SK-N-SH (cell line): ENCODE measurements at regions not wholly inside any gene's neighbourhood (a gene's known extent, or its start where the extent isn't known, plus 50 kb on each side); places are given as distances from the start of the nearest gene placed in this dataset.

Source experiments
- CTCF ChIA-PET: fragments of 300-600, 350-600 bp; formaldehyde crosslinking; extraction: SDS; loops from one replicate; lab custom pipeline; 2021; lab: Yijun Ruan, JAX
- POLR2A ChIA-PET: fragments of 350-600 bp; sonication (Branson Sonifier 250); formaldehyde crosslinking; extraction: SDS; loops from one replicate; lab custom pipeline; 2020; ENCODE audit warnings: antibody characterized with exemption, inconsistent platforms; lab: Yijun Ruan, JAX
- DNase-seq: peaks from one replicate; pipeline ENCODE4 v3.0.0; 2012
- H2AFZ ChIP-seq: fragments of 200-600 bp; sonication (generic); 2 replicates; pipeline ENCODE4 v1.8.1; 2016; ENCODE audit warnings: antibody characterized with exemption, mild to moderate bottlenecking, low read depth
- H3F3A ChIP-seq: fragments of 200-600 bp; sonication (generic); replicated peaks from 2 replicates; pipeline ENCODE3; 2016; ENCODE audit warnings: antibody characterized with exemption, mild to moderate bottlenecking; ENCODE audit not compliant: insufficient read depth
- H3K27ac ChIP-seq, 2 experiments: fragments of 200-500 bp in 1 of 2; fragments of 200-600 bp in 1 of 2; sonication (Bioruptor generic) in 1 of 2; sonication (generic), shearing (Covaris generic) in 1 of 2; 2 replicates each; pipeline versions ENCODE4 v1.5.1 to v1.6.1; 2014 to 2016; ENCODE audit warnings: low read depth in 2 of 2, inconsistent platforms in 1 of 2, low read length in 1 of 2, mild to moderate bottlenecking in 1 of 2, mixed read lengths in 1 of 2
- H3K27me3 ChIP-seq: fragments of 200-600 bp; sonication (generic), shearing (Covaris generic); 2 replicates; pipeline ENCODE4 v1.6.1; 2016; ENCODE audit warnings: mixed run types; ENCODE audit not compliant: insufficient read depth
- H3K36me3 ChIP-seq, 2 experiments: fragments of 200-500 bp in 1 of 2; fragments of 200-600 bp in 1 of 2; sonication (Bioruptor generic) in 1 of 2; sonication (generic) in 1 of 2; replicated peaks in 1 of 2; 2 replicates each; pipeline versions ENCODE3 to v1.5.1; 2014 to 2016; ENCODE audit warnings: low read length in 1 of 2, mild to moderate bottlenecking in 1 of 2; ENCODE audit not compliant: insufficient read depth in 2 of 2, control insufficient read depth in 1 of 2
- H3K4me1 ChIP-seq, 2 experiments: fragments of 200-500 bp in 1 of 2; fragments of 200-600 bp in 1 of 2; sonication (Bioruptor generic) in 1 of 2; sonication (generic), shearing (Covaris generic) in 1 of 2; 2 replicates each; pipeline versions ENCODE4 v1.5.1 to v1.6.1; 2014 to 2016; ENCODE audit warnings: low read depth in 1 of 2, low read length in 1 of 2, mixed run types in 1 of 2; ENCODE audit not compliant: insufficient read depth in 2 of 2, control insufficient read depth in 1 of 2
- H3K4me2 ChIP-seq: fragments of 200-600 bp; sonication (generic), shearing (Covaris generic); 2 replicates; pipeline ENCODE4 v1.6.1; 2017; ENCODE audit warnings: mixed run types
- H3K4me3 ChIP-seq, 2 experiments: fragments of 200-500 bp in 1 of 2; fragments of 200-600 bp in 1 of 2; sonication (Bioruptor generic) in 1 of 2; sonication (generic), shearing (Covaris generic) in 1 of 2; 2 replicates each; pipeline versions ENCODE4 v1.5.1 to v1.8.1; 2014 to 2016; ENCODE audit warnings: low read depth in 2 of 2, inconsistent platforms in 1 of 2, low read length in 1 of 2, mild to moderate bottlenecking in 1 of 2, mixed read lengths in 1 of 2, moderate library complexity in 1 of 2
- H3K79me2 ChIP-seq: fragments of 200-600 bp; sonication (generic); 2 replicates; pipeline ENCODE4 v1.8.1; 2017; ENCODE audit warnings: mild to moderate bottlenecking; ENCODE audit not compliant: insufficient read depth
- H3K9ac ChIP-seq: fragments of 200-600 bp; sonication (generic); 2 replicates; pipeline ENCODE4 v1.6.1; 2017; ENCODE audit warnings: mixed run types
- H3K9me2 ChIP-seq: fragments of 200-600 bp; sonication (generic); 2 replicates; pipeline ENCODE4 v1.6.1; 2017; ENCODE audit warnings: mixed run types
- H3K9me3 ChIP-seq: fragments of 200-600 bp; sonication (generic); 2 replicates; pipeline ENCODE4 v1.6.1; 2017; ENCODE audit warnings: mixed run types, mild to moderate bottlenecking, moderate library complexity
- H4K20me1 ChIP-seq: fragments of 200-600 bp; sonication (generic); 2 replicates; pipeline ENCODE4 v1.6.1; 2017; ENCODE audit warnings: mild to moderate bottlenecking, mixed run types; ENCODE audit not compliant: insufficient read depth
- ELF1 ChIP-seq: IDR thresholded peaks from 2 replicates; pipeline ENCODE4 v1.4.0; 2012
- EZH2phosphoT487 ChIP-seq: fragments of 200-600 bp; sonication (generic); IDR thresholded peaks from 2 replicates; pipeline ENCODE4 v1.6.1; 2017; ENCODE audit warnings: low read depth, mixed run types, mild to moderate bottlenecking, antibody characterized with exemption, moderate library complexity, borderline replicate concordance
- SIN3A ChIP-seq: IDR thresholded peaks from 2 replicates; pipeline ENCODE4 v1.6.1; 2012; ENCODE audit warnings: low read depth, mild to moderate bottlenecking, low read length, moderate library complexity, borderline replicate concordance
- TAF1 ChIP-seq: IDR thresholded peaks from 2 replicates; pipeline ENCODE4 v1.6.1; 2012; ENCODE audit warnings: low read depth, mild to moderate bottlenecking, low read length, moderate library complexity, borderline replicate concordance
- whole genome bisulfite sequencing: methylation state at CpG from one replicate; pipeline ENCODE4 v1.1.6; 2017; ENCODE audit warnings: low lambda C conversion rate; 5-methylcytosine and 5-hydroxymethylcytosine counted together
- TF ChIP-seq, protein P1 (sequence below): IDR thresholded peaks from 2 replicates; pipeline ENCODE4 v1.4.0; 2012; ENCODE audit warnings: low read depth, borderline replicate concordance
- TF ChIP-seq, protein P2 (sequence below): IDR thresholded peaks from 2 replicates; pipeline ENCODE4 v1.6.1; 2012; ENCODE audit warnings: mild to moderate bottlenecking, low read depth, low read length, moderate library complexity

DNA sequence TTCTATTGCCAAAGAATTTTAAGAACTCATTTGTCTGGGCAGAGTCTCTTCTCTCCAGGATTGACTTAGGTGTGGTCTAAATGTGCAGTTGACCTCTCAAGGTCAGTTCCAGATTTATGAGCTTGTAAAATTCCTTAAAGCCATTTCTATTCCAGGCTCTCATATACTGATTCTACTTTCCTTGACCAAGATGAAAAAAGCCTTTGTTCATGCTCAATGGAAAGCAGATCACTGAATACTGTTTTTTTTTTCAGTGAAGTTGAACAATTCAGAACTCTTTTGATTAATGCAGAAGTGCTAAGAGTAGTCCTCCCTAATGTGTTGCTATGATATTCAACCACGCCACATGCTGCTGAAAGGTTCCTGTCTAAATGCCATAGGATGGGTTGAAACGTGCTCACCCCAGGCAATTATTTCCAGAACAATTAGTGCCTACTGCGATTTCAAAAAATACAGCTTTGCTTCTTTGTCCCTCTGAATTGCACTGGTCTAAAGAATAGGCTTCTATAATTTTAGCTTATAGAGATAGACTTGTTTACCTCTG is 312.4 kb upstream of the PABPC5 start (continued):
- TF ChIP-seq ELF1 = no peak
- TF ChIP-seq, all 33 proteins: peak for 0

DNA sequence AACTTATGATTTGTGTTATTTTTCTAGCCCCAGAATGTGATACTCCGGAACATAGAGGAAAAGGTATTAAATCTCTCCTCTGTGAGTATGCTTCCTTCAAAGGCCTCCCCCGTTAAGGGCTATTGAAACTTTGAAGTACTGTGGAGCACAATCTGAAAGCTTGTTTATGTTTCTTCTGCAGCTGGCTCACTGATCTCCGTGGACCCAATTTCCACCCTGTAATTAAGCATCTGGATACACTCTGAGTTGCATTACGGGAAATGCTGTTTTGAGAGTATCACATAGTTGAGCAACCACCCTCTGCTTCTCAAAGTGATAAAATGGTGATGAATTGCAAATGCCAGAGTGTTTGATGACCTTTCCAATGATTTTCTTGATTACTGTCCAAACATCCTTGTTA is 296.8 kb upstream of the PABPC5 start:
- under 1% methylated on average over 4 of the region's 4 CpGs for WGBS
- no peaks in the 10 kb centered on the region for H3K4me1 ChIP-seq
- DNase-seq = no peak

More for the DNA sequence above, 296.8 kb upstream of the PABPC5 start:
- Histone ChIP-seq H3K4me3 (no peak overlapping the region), H3K9me3 (no peaks in the 10 kb centered on the region), H3K9ac (no peak overlapping the region), H3K9me2 (no peaks in the 10 kb centered on the region), H3K4me2 (no peak overlapping the region), H3K79me2 (no peaks in the 10 kb centered on the region), H3K27me3 (no peaks in the 10 kb centered on the region), H4K20me1 (no peaks in the 10 kb centered on the region), H3F3A (no peaks in the 10 kb centered on the region), H3K27ac (no peak overlapping the region), H3K36me3 (no peaks in the 10 kb centered on the region), H2AFZ (no peak overlapping the region)
- POLR2A ChIA-PET = no interaction called here
- TF ChIP-seq, protein P1, sequence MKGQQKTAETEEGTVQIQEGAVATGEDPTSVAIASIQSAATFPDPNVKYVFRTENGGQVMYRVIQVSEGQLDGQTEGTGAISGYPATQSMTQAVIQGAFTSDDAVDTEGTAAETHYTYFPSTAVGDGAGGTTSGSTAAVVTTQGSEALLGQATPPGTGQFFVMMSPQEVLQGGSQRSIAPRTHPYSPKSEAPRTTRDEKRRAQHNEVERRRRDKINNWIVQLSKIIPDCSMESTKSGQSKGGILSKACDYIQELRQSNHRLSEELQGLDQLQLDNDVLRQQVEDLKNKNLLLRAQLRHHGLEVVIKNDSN = no peak
- TF ChIP-seq SIN3A (no peak), EZH2phosphoT487 (no peak), TAF1 (no peak)
- TF ChIP-seq, protein P2, sequence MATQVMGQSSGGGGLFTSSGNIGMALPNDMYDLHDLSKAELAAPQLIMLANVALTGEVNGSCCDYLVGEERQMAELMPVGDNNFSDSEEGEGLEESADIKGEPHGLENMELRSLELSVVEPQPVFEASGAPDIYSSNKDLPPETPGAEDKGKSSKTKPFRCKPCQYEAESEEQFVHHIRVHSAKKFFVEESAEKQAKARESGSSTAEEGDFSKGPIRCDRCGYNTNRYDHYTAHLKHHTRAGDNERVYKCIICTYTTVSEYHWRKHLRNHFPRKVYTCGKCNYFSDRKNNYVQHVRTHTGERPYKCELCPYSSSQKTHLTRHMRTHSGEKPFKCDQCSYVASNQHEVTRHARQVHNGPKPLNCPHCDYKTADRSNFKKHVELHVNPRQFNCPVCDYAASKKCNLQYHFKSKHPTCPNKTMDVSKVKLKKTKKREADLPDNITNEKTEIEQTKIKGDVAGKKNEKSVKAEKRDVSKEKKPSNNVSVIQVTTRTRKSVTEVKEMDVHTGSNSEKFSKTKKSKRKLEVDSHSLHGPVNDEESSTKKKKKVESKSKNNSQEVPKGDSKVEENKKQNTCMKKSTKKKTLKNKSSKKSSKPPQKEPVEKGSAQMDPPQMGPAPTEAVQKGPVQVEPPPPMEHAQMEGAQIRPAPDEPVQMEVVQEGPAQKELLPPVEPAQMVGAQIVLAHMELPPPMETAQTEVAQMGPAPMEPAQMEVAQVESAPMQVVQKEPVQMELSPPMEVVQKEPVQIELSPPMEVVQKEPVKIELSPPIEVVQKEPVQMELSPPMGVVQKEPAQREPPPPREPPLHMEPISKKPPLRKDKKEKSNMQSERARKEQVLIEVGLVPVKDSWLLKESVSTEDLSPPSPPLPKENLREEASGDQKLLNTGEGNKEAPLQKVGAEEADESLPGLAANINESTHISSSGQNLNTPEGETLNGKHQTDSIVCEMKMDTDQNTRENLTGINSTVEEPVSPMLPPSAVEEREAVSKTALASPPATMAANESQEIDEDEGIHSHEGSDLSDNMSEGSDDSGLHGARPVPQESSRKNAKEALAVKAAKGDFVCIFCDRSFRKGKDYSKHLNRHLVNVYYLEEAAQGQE = no peak
- CTCF ChIA-PET = no interaction called here
